OCI-LY3 (cell line): ENCODE measurements at regions not wholly inside any gene's neighbourhood (a gene's known extent, or its start where the extent isn't known, plus 50 kb on each side); places are given as distances from the start of the nearest gene placed in this dataset.

ENCODE experiments used
- H2AFZ ChIP-seq: fragments of 200-600, 300-600 bp; shearing (Covaris generic); 2 replicates; pipeline ENCODE4 v1.6.0; 2014; ENCODE audit warnings: antibody characterized with exemption, low read depth, low read length
- H3K27ac ChIP-seq: fragments of 200-600, 300-600 bp; sonication (generic); 2 replicates; pipeline ENCODE4 v1.5.1; 2014; ENCODE audit warnings: mild to moderate bottlenecking, low read length, moderate library complexity, mixed read lengths
- H3K27me3 ChIP-seq: fragments of 200-600, 300-600 bp; sonication (generic); 2 replicates; pipeline ENCODE4 v1.6.1; 2014; ENCODE audit warnings: low read depth, low read length, mixed read lengths
- H3K36me3 ChIP-seq: fragments of 200-600, 300-600 bp; sonication (generic); replicated peaks from 2 replicates; pipeline ENCODE3; 2014; ENCODE audit warnings: low read depth, low read length, mixed read lengths
- H3K4me1 ChIP-seq: fragments of 300-600, 200-600 bp; sonication (generic); 2 replicates; pipeline ENCODE4 v1.6.1; 2014; ENCODE audit warnings: low read length, mixed read lengths
- H3K4me2 ChIP-seq: fragments of 200-600, 300-600 bp; sonication (generic); 2 replicates; pipeline ENCODE4 v1.6.1; 2014; ENCODE audit warnings: low read length, mixed read lengths
- H3K4me3 ChIP-seq: fragments of 300-600, 200-600 bp; sonication (generic); 2 replicates; pipeline ENCODE4 v1.5.1; 2014; ENCODE audit warnings: antibody characterized with exemption, mild to moderate bottlenecking, low read length, moderate library complexity
- H3K79me2 ChIP-seq: fragments of 300-600, 200-600 bp; shearing (Covaris generic); 2 replicates; pipeline ENCODE4 v1.6.1; 2014; ENCODE audit warnings: mild to moderate bottlenecking, low read length, mixed read lengths
- H3K9ac ChIP-seq: fragments of 300-600, 200-600 bp; shearing (Covaris generic); 2 replicates; pipeline ENCODE4 v1.6.0; 2014; ENCODE audit warnings: mild to moderate bottlenecking, low read length, moderate library complexity
- H3K9me3 ChIP-seq: fragments of 200-600, 300-600 bp; shearing (Covaris generic); 2 replicates; pipeline ENCODE4 v1.6.1; 2014; ENCODE audit warnings: low read length, mixed read lengths; ENCODE audit not compliant: insufficient read depth
- H4K20me1 ChIP-seq: fragments of 200-600, 300-600 bp; sonication (generic); 2 replicates; pipeline ENCODE4 v1.6.1; 2016; ENCODE audit warnings: low read length, mixed read lengths; ENCODE audit not compliant: insufficient read depth
- CTCF ChIP-seq: fragments of 200-600, 300-600 bp; sonication (generic); IDR thresholded peaks from 2 replicates; pipeline ENCODE4 v1.5.1; 2014; ENCODE audit warnings: antibody characterized with exemption, low read length, low read depth
- EZH2phosphoT487 ChIP-seq: fragments of 200-600 bp; shearing (Covaris generic); IDR thresholded peaks from 2 replicates; pipeline ENCODE4 v1.6.1; 2018; ENCODE audit warnings: antibody characterized with exemption, mixed run types, low read depth

DNA sequence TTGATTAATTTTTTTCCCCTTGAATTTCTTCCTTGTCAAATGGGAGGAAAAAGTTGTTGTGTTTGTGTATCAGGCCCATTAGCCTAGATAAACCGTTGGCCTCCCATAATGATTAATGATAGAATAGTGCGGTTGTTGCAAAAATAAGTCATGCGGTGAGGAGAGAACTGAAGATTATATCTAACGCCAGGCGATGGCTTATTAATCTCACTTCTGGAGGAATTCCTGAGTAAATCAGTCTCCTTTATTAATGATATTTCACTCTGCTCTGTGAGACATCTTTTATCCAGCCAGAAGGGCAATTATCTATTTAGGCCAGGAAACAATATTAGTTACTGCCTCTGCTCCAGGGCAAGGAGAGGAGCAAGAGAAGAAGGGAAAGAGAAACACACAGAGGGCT lies 107.3 kb downstream of the IRX5 start:
- Histone ChIP-seq H3K4me3 (no peak overlapping the region), H4K20me1 (no peaks in the 10 kb centered on the region), H3K4me1 (no peaks in the 10 kb centered on the region), H3K4me2 (no peak overlapping the region), H3K27me3 (no peaks in the 10 kb centered on the region), H3K9me3 (no peaks in the 10 kb centered on the region), H3K9ac (no peak overlapping the region), H3K36me3 (no peaks in the 10 kb centered on the region), H3K27ac (no peak overlapping the region), H3K79me2 (no peaks in the 10 kb centered on the region), H2AFZ (no peak overlapping the region)
- TF ChIP-seq CTCF (no peak), EZH2phosphoT487 (no peak)

DNA sequence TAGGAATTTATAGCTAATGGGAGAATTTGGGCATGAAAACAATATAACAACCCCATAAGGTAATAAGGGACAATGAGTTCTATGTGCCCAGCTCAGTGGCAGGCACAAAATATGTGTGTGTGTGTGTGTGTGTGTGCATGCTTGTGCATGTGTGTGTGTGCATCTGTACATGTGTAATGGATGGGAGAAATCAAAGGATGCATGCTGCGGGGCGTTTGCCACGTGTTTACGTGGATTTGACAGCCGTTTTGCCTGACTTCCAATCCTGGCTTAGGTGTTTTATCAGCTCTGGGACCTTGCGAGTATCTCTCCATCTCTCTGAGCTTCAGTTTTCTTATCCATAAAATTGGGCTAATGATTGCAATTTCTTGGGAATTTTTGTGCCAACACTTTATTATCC lies 108.4 kb downstream of the IRX5 start:
- H3K4me2 ChIP-seq: no peak overlapping the region
- no peaks in the 10 kb centered on the region for H3K27me3 ChIP-seq
- H3K9ac ChIP-seq: no peak overlapping the region
- H3K79me2 ChIP-seq: no peaks in the 10 kb centered on the region
- no peak overlapping the region for H3K27ac ChIP-seq
- no peaks in the 10 kb centered on the region for H3K4me1 ChIP-seq
- no peaks in the 10 kb centered on the region for H3K9me3 ChIP-seq
- TF ChIP-seq CTCF (no peak), EZH2phosphoT487 (no peak)
- H3K36me3 ChIP-seq: no peaks in the 10 kb centered on the region
- H4K20me1 ChIP-seq: no peaks in the 10 kb centered on the region
- no peak overlapping the region for H3K4me3 ChIP-seq
- no peak overlapping the region for H2AFZ ChIP-seq

- Histone ChIP-seq H3K4me1 (no peaks in the 10 kb centered on the region), H3K4me2 (no peak overlapping the region), H4K20me1 (no peaks in the 10 kb centered on the region), H3K4me3 (no peak overlapping the region), H3K79me2 (no peaks in the 10 kb centered on the region), H3K9me3 (no peaks in the 10 kb centered on the region), H2AFZ (no peak overlapping the region), H3K36me3 (no peaks in the 10 kb centered on the region), H3K27me3 (no peaks in the 10 kb centered on the region), H3K27ac (no peak overlapping the region), H3K9ac (no peak overlapping the region)
- TF ChIP-seq CTCF (no peak), EZH2phosphoT487 (no peak)
These were observed 108.8 kb downstream of the IRX5 start for GRCh38 chr16:55039511-55039910.

- no peak for TF ChIP-seq EZH2phosphoT487
- TF ChIP-seq CTCF: no peak
- H3K27ac ChIP-seq: no peak overlapping the region
- H3K4me2 ChIP-seq: no peak overlapping the region
- no peaks in the 10 kb centered on the region for H4K20me1 ChIP-seq
- H3K79me2 ChIP-seq: no peaks in the 10 kb centered on the region
- no peak overlapping the region for H3K4me3 ChIP-seq
- H2AFZ ChIP-seq: no peak overlapping the region
- no peaks in the 10 kb centered on the region for H3K36me3 ChIP-seq
- no peak overlapping the region for H3K9ac ChIP-seq
- no peaks in the 10 kb centered on the region for H3K9me3 ChIP-seq
- H3K27me3 ChIP-seq: no peaks in the 10 kb centered on the region
- H3K4me1 ChIP-seq: no peaks in the 10 kb centered on the region
These were observed 109.3 kb downstream of the IRX5 start for GRCh38 chr16:55039931-55040330.
